ENCODE measurements at regions not wholly inside any gene's neighbourhood (a gene's known extent, or its start where the extent isn't known, plus 50 kb on each side); places are given as distances from the start of the nearest gene placed in this dataset.

GRCh38 chr1:99595041-99595440 is 50.9 kb upstream of the PALMD start:
- Histone ChIP-seq H3K4me3 (replicated peaks in 1 of 3; ENCODE audit: insufficient read depth in 1 of 3, low read depth in 2 of 3, low read length in 3 of 3) (no peak overlapping the region), H3K27me3 (ENCODE audit: control insufficient read depth in 1 of 2, insufficient read depth in 2 of 2, low read length in 2 of 2) (no peaks in the 10 kb centered on the region), H2AFZ (ENCODE audit: low read length) (no peak overlapping the region), H3K4me2 (ENCODE audit: low read depth, low read length) (no peak overlapping the region), H3K79me2 (ENCODE audit: insufficient read depth, low read length) (no peaks in the 10 kb centered on the region), H3K4me1 (ENCODE audit: insufficient read depth, low read length) (peaks cover 29% of the 10 kb centered on the region), H4K20me1 (ENCODE audit: insufficient read depth, low read length) (no peaks in the 10 kb centered on the region), H3K36me3 (replicated peaks in 1 of 2; ENCODE audit: control insufficient read depth in 1 of 2, insufficient read depth in 2 of 2, low read length in 2 of 2) (no peaks in the 10 kb centered on the region), H3K9ac (ENCODE audit: insufficient read depth, low read depth, low read length) (no peak overlapping the region), H3K27ac (ENCODE audit: extremely low read length, insufficient read depth, low read length) (no peak overlapping the region), H3K9me3 (ENCODE audit: low read length) (no peaks in the 10 kb centered on the region)
- DNase-seq (ENCODE audit: low spot score) (no peak), ATAC-seq (no peak), FAIRE-seq (no peak)
- ChIA-PET POLR2A (no interaction called here), CTCF (ENCODE audit: low intra/inter-chr PET ratio, low total read pairs) (no interaction called here)
- intact Hi-C loops (cut with micrococcal nuclease; ENCODE audit: unreplicated experiment) = no loop called here
- TF ChIP-seq MYPOP (CRISPR knock-in tag; IDR thresholded peaks at IDR 0.05) (no peak), SALL1 (CRISPR knock-in tag; IDR thresholded peaks at IDR 0.05) (no peak), NR0B2 (CRISPR knock-in tag; IDR thresholded peaks at IDR 0.05) (no peak), ARID2 (CRISPR knock-in tag; IDR thresholded peaks at IDR 0.05; ENCODE audit: borderline replicate concordance) (no peak), RXRB (CRISPR knock-in tag; IDR thresholded peaks at IDR 0.05; ENCODE audit: borderline replicate concordance) (no peak), ZNF678 (CRISPR knock-in tag; IDR thresholded peaks at IDR 0.05) (no peak), ZNF556 (CRISPR knock-in tag; IDR thresholded peaks at IDR 0.05; ENCODE audit: borderline replicate concordance) (no peak), ZBTB46 (CRISPR knock-in tag; IDR thresholded peaks at IDR 0.05; ENCODE audit: borderline replicate concordance) (no peak), HDAC1 (CRISPR knock-in tag; IDR thresholded peaks at IDR 0.05) (no peak)
- BruUV-seq (replicated peaks) = no TSS peak
- in situ Hi-C loops (cut with HindIII; ENCODE audit: extremely low pct_ligation_motif_present, low pct_unique_long_range_greater_than_20kb) = no loop called here
